ENCODE measurements at regions not wholly inside any gene's neighbourhood (a gene's known extent, or its start where the extent isn't known, plus 50 kb on each side); places are given as distances from the start of the nearest gene placed in this dataset.

- TF ChIP-seq ATF6 (CRISPR knock-in tag; IDR thresholded peaks at IDR 0.05) (no peak), HMGXB4 (CRISPR knock-in tag; IDR thresholded peaks at IDR 0.05) (no peak), ZNF219 (CRISPR knock-in tag; IDR thresholded peaks at IDR 0.05; ENCODE audit: borderline replicate concordance) (no peak), GABPB1 (CRISPR knock-in tag; IDR thresholded peaks at IDR 0.05) (no peak)
These were observed 387.2 kb downstream of the TRIB2 start (continued) for GRCh38 chr2:13103778-13104493.

- Mint-ChIP-seq H3K36me3 (peaks cover under 1% of the 10 kb centered on the region; the same call in 1 of the 2 replicates), H3K27me3 (ENCODE audit: low read depth) (no peaks in the 10 kb centered on the region)
These were observed 388.0 kb downstream of the TRIB2 start for GRCh38 chr2:13104723-13105122.

More at GRCh38 chr2:13104723-13105122, 388.0 kb downstream of the TRIB2 start:
- TF ChIP-seq ARID4B (CRISPR knock-in tag; IDR thresholded peaks at IDR 0.05; ENCODE audit: borderline replicate concordance) (no peak), SMAD3 (CRISPR knock-in tag; IDR thresholded peaks at IDR 0.05; ENCODE audit: borderline replicate concordance) (no peak), JAZF1 (CRISPR knock-in tag; IDR thresholded peaks at IDR 0.05) (no peak), E2F5 (CRISPR knock-in tag; IDR thresholded peaks at IDR 0.05) (no peak), FOXP1 (CRISPR knock-in tag; IDR thresholded peaks at IDR 0.05; ENCODE audit: borderline replicate concordance) (no peak), ZNF317 (CRISPR knock-in tag; IDR thresholded peaks at IDR 0.05; ENCODE audit: borderline replicate concordance, low read depth) (no peak), ERG (CRISPR knock-in tag; IDR thresholded peaks at IDR 0.05) (no peak)
- no peak for ATAC-seq
- peaks cover 10% of the 10 kb centered on the region for H3K9me3 Mint-ChIP-seq
- H3K4me3 Mint-ChIP-seq = no peak overlapping the region
- DNase-seq (ENCODE audit: low spot score) = no peak
- H3K4me1 Mint-ChIP-seq = no peaks in the 10 kb centered on the region
- ChIA-PET CTCF (no interaction called here), POLR2A (no interaction called here)
- no peak overlapping the region for H3K27ac Mint-ChIP-seq

All from WTC11 (cell line).